Liver (tissue), 8 donors: ENCODE measurements at regions not wholly inside any gene's neighbourhood (a gene's known extent, or its start where the extent isn't known, plus 50 kb on each side); places are given as distances from the start of the nearest gene placed in this dataset.

Source experiments
- DNase-seq: peaks from one replicate; pipeline ENCODE4 v3.0.0-alpha.2; 2017; ENCODE audit warnings: low spot score
- H3K27ac ChIP-seq, 2 donors: one replicate each; pipeline ENCODE4 v1.7.0; 2013; ENCODE audit warnings: inconsistent platforms in 2 of 2, low read length in 2 of 2, control low read depth in 1 of 2, low read depth in 1 of 2, mild to moderate bottlenecking in 1 of 2
- H3K27me3 ChIP-seq, 4 donors: one replicate each; pipeline versions ENCODE4 v1.6.1 to v1.7.0; 2013; ENCODE audit warnings: low read length in 3 of 4, inconsistent platforms in 1 of 4, mild to moderate bottlenecking in 1 of 4, moderate library complexity in 1 of 4; ENCODE audit not compliant: control insufficient read depth in 4 of 4, insufficient read depth in 4 of 4
- H3K36me3 ChIP-seq, 4 donors: one replicate each; pipeline versions ENCODE4 v1.6.1 to v1.7.0; 2013; ENCODE audit warnings: low read length in 3 of 4, mild to moderate bottlenecking in 3 of 4, low read depth in 1 of 4, moderate library complexity in 1 of 4; ENCODE audit not compliant: control insufficient read depth in 4 of 4, insufficient read depth in 3 of 4
- H3K4me1 ChIP-seq, 4 donors: one replicate each; pipeline versions ENCODE4 v1.6.1 to v1.7.0; 2013; ENCODE audit warnings: low read length in 3 of 4, mild to moderate bottlenecking in 3 of 4, moderate library complexity in 1 of 4; ENCODE audit not compliant: control insufficient read depth in 4 of 4, insufficient read depth in 4 of 4
- H3K4me3 ChIP-seq, 3 donors: one replicate each; pipeline versions ENCODE4 v1.6.1 to v1.7.0; 2013; ENCODE audit warnings: low read length in 3 of 3, control low read depth in 1 of 3, low read depth in 1 of 3, mild to moderate bottlenecking in 1 of 3
- H3K9ac ChIP-seq, 2 donors: one replicate each; pipeline ENCODE4 v1.7.0; 2013; ENCODE audit warnings: low read length in 2 of 2, mild to moderate bottlenecking in 2 of 2, moderate library complexity in 2 of 2, control low read depth in 1 of 2, low read depth in 1 of 2
- H3K9me3 ChIP-seq, 4 donors: one replicate each; pipeline versions ENCODE4 v1.6.1 to v1.7.0; 2013; ENCODE audit warnings: low read length in 3 of 4; ENCODE audit not compliant: control insufficient read depth in 4 of 4
- CTCF ChIP-seq: fragments of 150-350 bp; IDR thresholded peaks from 2 replicates; pipeline ENCODE4 v1.5.1; 2017; ENCODE audit warnings: improper control_type of control experiment, low read depth, low read length; ENCODE audit not compliant: missing input control
- EGR1 ChIP-seq, 2 donors: IDR thresholded peaks; 2 replicates each; pipeline ENCODE4 v1.6.1; 2016 to 2018; ENCODE audit warnings: antibody characterized with exemption in 2 of 2, low read depth in 2 of 2
- GABPA ChIP-seq, 2 donors: IDR thresholded peaks in 1 of 2; conservative IDR thresholded peaks in 1 of 2; 2 replicates each; pipeline ENCODE4 v1.6.1; 2016; ENCODE audit warnings: antibody characterized with exemption in 2 of 2, mild to moderate bottlenecking in 1 of 2, moderate library complexity in 1 of 2
- HNF4A ChIP-seq, 2 donors: conservative IDR thresholded peaks; 2 replicates each; pipeline ENCODE4 v1.6.1; 2016; ENCODE audit warnings: antibody characterized with exemption in 2 of 2, mild to moderate bottlenecking in 2 of 2
- NR2F2 ChIP-seq: IDR thresholded peaks from 2 replicates; pipeline ENCODE4 v1.6.1; 2016; ENCODE audit warnings: antibody characterized with exemption
- RAD21 ChIP-seq, 2 donors: IDR thresholded peaks; 2 replicates each; pipeline ENCODE4 v1.6.1; 2016; ENCODE audit warnings: antibody characterized with exemption in 2 of 2, mild to moderate bottlenecking in 2 of 2
- SP1 ChIP-seq: IDR thresholded peaks from 2 replicates; pipeline ENCODE4 v1.6.1; 2018; ENCODE audit warnings: antibody characterized with exemption, mild to moderate bottlenecking
- YY1 ChIP-seq: IDR thresholded peaks from 2 replicates; pipeline ENCODE4 v1.6.1; 2016; ENCODE audit warnings: antibody characterized with exemption, mild to moderate bottlenecking
- WGBS: extraction: QIAGEN DNeasy Blood & Tissue Kit; methylation state at CpG from one replicate; pipeline ENCODE4 v1.1.7; 2013; 5-methylcytosine and 5-hydroxymethylcytosine counted together
- TF ChIP-seq, protein P1 (sequence below): IDR thresholded peaks from 2 replicates; pipeline ENCODE4 v1.6.1; 2016; ENCODE audit warnings: antibody characterized with exemption
- TF ChIP-seq, protein P2 (sequence below): IDR thresholded peaks from 2 replicates; pipeline ENCODE4 v1.6.1; 2016; ENCODE audit warnings: antibody characterized with exemption, mild to moderate bottlenecking
- donor health status: healthy.
- donor health status: healthy.
- donor health status: healthy.
- donor health status: healthy.
- donor health status: healthy.

DNA sequence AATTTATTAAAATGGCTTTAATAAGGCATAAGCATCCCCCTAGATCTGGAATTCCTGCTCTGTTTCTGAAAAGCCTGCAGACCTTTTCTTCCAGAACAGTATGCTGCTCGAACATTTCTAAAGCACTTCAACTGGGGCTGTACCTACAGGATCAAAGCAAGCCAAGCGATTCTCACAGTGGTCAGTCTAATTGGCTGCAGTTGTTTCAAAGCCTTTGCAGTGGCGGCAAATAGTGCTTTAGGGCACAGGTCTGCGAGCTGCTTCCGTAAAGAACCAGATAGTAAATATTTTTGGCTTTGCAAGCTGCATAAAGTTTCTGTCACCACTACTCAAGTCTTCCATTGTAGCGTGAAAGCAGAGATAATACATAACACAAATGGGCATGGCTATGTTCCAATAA, 88.9 kb upstream of the FBXL4 start:
- no peak overlapping the region for H3K9ac ChIP-seq
- H3K27ac ChIP-seq, result no peak overlapping the region
- DNase-seq, result no peak
- no peaks in the 10 kb centered on the region for H3K4me1 ChIP-seq
- no peaks in the 10 kb centered on the region for H3K9me3 ChIP-seq
- 88% methylated on average over 6 of the region's 6 CpGs for WGBS
- no peak overlapping the region for H3K4me3 ChIP-seq
- no peak for TF ChIP-seq EGR1 (IDR thresholded peaks at IDR 0.05; ENCODE audit: low read depth in 2 of 2)
- H3K36me3 ChIP-seq, result no peaks in the 10 kb centered on the region
- peaks cover 0 to 4% (median 0%) of the 10 kb centered on the region in 4 donors for H3K27me3 ChIP-seq

DNA sequence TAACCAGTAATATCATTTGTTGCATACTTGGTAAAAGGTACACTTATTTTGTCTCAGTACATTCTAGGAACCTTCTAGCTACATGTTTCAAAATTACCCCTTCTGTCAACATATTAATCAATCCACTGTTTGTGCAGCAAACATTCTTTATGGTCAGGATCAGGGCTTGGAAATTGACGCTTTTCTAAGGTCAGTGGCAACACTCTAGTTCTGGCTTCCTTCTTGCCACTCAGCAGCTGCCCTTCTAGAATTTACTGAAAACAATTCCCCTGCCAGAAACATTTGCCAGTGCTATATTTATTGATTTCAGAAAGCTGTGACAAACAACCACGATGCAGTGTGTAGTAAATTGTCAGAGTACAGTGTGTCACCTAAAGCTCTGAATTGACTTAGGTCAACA, 84.7 kb upstream of the FBXL4 start:
- H3K27ac ChIP-seq, result no peak overlapping the region
- H3K4me1 ChIP-seq, result no peaks in the 10 kb centered on the region
- 26% methylated on average over 2 of the region's 2 CpGs for WGBS
- no peaks in the 10 kb centered on the region for H3K36me3 ChIP-seq
- H3K9me3 ChIP-seq, result no peaks in the 10 kb centered on the region
- H3K27me3 ChIP-seq, result peaks cover 0 to 4% (median 0%) of the 10 kb centered on the region in 4 donors
- no peak overlapping the region for H3K9ac ChIP-seq
- H3K4me3 ChIP-seq, result no peak overlapping the region
- TF ChIP-seq RAD21 (IDR thresholded peaks at IDR 0.05) (no peak), CTCF (no peak)
- DNase-seq, result no peak

DNA sequence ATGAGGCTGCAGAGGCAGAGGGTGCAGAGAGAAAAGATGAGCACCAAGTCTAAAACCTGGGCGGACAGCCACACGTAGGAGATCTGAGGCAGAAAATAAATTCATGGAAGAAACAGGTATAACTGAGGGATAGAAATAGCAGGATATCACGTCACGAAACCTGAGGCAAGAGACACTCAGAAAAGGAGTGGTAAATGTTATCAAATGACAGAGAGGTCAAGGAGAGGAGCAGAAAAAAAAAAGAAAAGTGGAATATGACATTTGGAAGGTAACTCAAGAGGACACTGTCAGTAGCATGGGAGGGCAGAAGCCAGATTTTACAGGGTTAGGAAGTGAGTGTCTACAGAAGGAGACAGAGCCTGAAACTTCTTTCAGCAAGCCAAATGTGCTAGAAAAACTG, 84.2 kb upstream of the FBXL4 start:
- Histone ChIP-seq H3K9ac (no peak overlapping the region), H3K9me3 (no peaks in the 10 kb centered on the region), H3K27me3 (peaks cover 0 to 4% (median 0%) of the 10 kb centered on the region in 4 donors), H3K4me3 (no peak overlapping the region), H3K4me1 (no peaks in the 10 kb centered on the region), H3K27ac (no peak overlapping the region), H3K36me3 (no peaks in the 10 kb centered on the region)
- TF ChIP-seq, protein P1, sequence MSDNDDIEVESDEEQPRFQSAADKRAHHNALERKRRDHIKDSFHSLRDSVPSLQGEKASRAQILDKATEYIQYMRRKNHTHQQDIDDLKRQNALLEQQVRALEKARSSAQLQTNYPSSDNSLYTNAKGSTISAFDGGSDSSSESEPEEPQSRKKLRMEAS, result no peak
- TF ChIP-seq, protein P2, sequence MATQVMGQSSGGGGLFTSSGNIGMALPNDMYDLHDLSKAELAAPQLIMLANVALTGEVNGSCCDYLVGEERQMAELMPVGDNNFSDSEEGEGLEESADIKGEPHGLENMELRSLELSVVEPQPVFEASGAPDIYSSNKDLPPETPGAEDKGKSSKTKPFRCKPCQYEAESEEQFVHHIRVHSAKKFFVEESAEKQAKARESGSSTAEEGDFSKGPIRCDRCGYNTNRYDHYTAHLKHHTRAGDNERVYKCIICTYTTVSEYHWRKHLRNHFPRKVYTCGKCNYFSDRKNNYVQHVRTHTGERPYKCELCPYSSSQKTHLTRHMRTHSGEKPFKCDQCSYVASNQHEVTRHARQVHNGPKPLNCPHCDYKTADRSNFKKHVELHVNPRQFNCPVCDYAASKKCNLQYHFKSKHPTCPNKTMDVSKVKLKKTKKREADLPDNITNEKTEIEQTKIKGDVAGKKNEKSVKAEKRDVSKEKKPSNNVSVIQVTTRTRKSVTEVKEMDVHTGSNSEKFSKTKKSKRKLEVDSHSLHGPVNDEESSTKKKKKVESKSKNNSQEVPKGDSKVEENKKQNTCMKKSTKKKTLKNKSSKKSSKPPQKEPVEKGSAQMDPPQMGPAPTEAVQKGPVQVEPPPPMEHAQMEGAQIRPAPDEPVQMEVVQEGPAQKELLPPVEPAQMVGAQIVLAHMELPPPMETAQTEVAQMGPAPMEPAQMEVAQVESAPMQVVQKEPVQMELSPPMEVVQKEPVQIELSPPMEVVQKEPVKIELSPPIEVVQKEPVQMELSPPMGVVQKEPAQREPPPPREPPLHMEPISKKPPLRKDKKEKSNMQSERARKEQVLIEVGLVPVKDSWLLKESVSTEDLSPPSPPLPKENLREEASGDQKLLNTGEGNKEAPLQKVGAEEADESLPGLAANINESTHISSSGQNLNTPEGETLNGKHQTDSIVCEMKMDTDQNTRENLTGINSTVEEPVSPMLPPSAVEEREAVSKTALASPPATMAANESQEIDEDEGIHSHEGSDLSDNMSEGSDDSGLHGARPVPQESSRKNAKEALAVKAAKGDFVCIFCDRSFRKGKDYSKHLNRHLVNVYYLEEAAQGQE, result no peak
- DNase-seq, result no peak
- 71% methylated on average over 4 of the region's 4 CpGs for WGBS

GRCh38 chr6:99030915-99031314, 83.2 kb upstream of the FBXL4 start:
- Histone ChIP-seq H3K4me3 (no peak overlapping the region), H3K36me3 (no peaks in the 10 kb centered on the region), H3K4me1 (no peaks in the 10 kb centered on the region), H3K27ac (no peak overlapping the region), H3K9me3 (no peaks in the 10 kb centered on the region), H3K27me3 (peaks cover 0 to 2% (median 0%) of the 10 kb centered on the region in 4 donors), H3K9ac (no peak overlapping the region)
- DNase-seq, result no peak
- 86% methylated on average over 1 of the region's 1 CpG for WGBS
- TF ChIP-seq SP1 (no peak), NR2F2 (no peak), CTCF (no peak), GABPA (IDR thresholded peaks at IDR 0.05 in 1 of 2, conservative IDR thresholded peaks at IDR 0.05 in 1 of 2) (no peak), YY1 (no peak), HNF4A (conservative IDR thresholded peaks at IDR 0.05) (no peak)
- TF ChIP-seq, protein P1, result no peak
- TF ChIP-seq, protein P2, result no peak
